Heart left ventricle (tissue), 16 donors: ENCODE measurements at regions not wholly inside any gene's neighbourhood (a gene's known extent, or its start where the extent isn't known, plus 50 kb on each side); places are given as distances from the start of the nearest gene placed in this dataset.

Source experiments
- ATAC-seq, 4 donors: fragments of 200-7000 bp; cut with Tn5 transposase; one replicate each; pipeline ENCODE4 v1.9.1; 2020 to 2022; ENCODE audit warnings: moderate library complexity in 4 of 4, mild to moderate bottlenecking in 3 of 4, moderate number of reproducible peaks in 1 of 4
- DNase-seq, 5 donors: peaks; one replicate each; pipeline ENCODE4 v3.0.0-alpha.2; 2020
- H3K27ac ChIP-seq, 12 donors: fragments of 200-600 bp; sonication (generic) in 4 of 12; one replicate each; pipeline versions ENCODE4 v1.5.0 to v1.8.0; 2016 to 2022; ENCODE audit warnings: mild to moderate bottlenecking in 2 of 12
- H3K27me3 ChIP-seq, 9 donors: fragments of 200-600 bp; sonication (generic) in 2 of 9; one replicate each; pipeline versions ENCODE4 v1.5.1 to v1.8.0; 2016 to 2022; ENCODE audit warnings: mild to moderate bottlenecking in 3 of 9
- H3K36me3 ChIP-seq, 9 donors: fragments of 200-600 bp; sonication (generic) in 2 of 9; one replicate each; pipeline versions ENCODE4 v1.5.0 to v1.8.0; 2018 to 2022; ENCODE audit warnings: mild to moderate bottlenecking in 2 of 9
- H3K4me1 ChIP-seq, 12 donors: fragments of 200-600 bp; sonication (generic) in 4 of 12; one replicate each; pipeline versions ENCODE4 v1.5.0 to v1.8.0; 2016 to 2022; ENCODE audit warnings: mild to moderate bottlenecking in 3 of 12
- H3K4me3 ChIP-seq, 12 donors: fragments of 200-600 bp; sonication (generic) in 4 of 12; one replicate each; pipeline versions ENCODE4 v1.5.0 to v1.8.0; 2017 to 2022; ENCODE audit warnings: mild to moderate bottlenecking in 9 of 12, moderate library complexity in 4 of 12
- H3K9me3 ChIP-seq, 12 donors: fragments of 200-600 bp; sonication (generic) in 4 of 12; one replicate each; pipeline versions ENCODE4 v1.5.0 to v1.8.0; 2016 to 2022; ENCODE audit warnings: mild to moderate bottlenecking in 1 of 12
- CTCF ChIP-seq, 12 donors: fragments of 200-600 bp; sonication (generic) in 4 of 12; IDR thresholded peaks; one replicate each; pipeline versions ENCODE4 v1.5.0 to v1.8.0; 2018 to 2022; ENCODE audit warnings: antibody characterized with exemption in 12 of 12, mild to moderate bottlenecking in 5 of 12
- POLR2A ChIP-seq, 2 donors: fragments of 450-650 bp; IDR thresholded peaks; one replicate each; pipeline ENCODE4 v1.6.1; 2017; ENCODE audit warnings: antibody characterized with exemption in 2 of 2, mild to moderate bottlenecking in 2 of 2, moderate library complexity in 2 of 2
- WGBS, 4 donors: extraction: QIAGEN DNeasy Blood & Tissue Kit in 2 of 4; methylation state at CpG; one replicate each; pipeline versions ENCODE4 v1.1.5 to v1.1.7; 2013 to 2018; 5-methylcytosine and 5-hydroxymethylcytosine counted together
- intact Hi-C, 10 donors: fragments of 100-400 bp; cut with DNase I; formaldehyde crosslinking; loops; one replicate each; pipeline versions ENCODE4 v1.11.1 to v1.14.2; 2022
- donor health status: ischemic (EF 13 %, LVEDD 7.1; RV severe dilation, severe dysfunction).
- donor health status: healthy with polysubstance abuse.
- donor health status: DM: no; HTN: yes; CAD: no.
- donor health status: DM: no; HTN: no; CAD: no.
- donor health status: ischemic (EF 25% LVEDD 6.9; RV normal size, moderate dysfunction).
- donor health status: ischemic (EF 25% LVEDD 5.7; RV mildly dilated, moderate dysfunction).
- donor health status: healthy.
- donor health status: DM: yes; HTN: yes; CAD: no.
- donor health status: ischemic (EF 35%, LVEDD 5.7; RV mildly dilated, moderate dysfunction).
- donor health status: nonischemic (EF 11% LVEDD 7.7; RV severe dilation, severe dysfunction).
- donor health status: DM: yes; HTN: yes; CAD: no.
- donor health status: PGD.
- donor health status: ischemic (EF 29% LVEDD 5.4; RV normal size, mild dysfunction).
- donor health status: nonischemic (EF 23%, LVEDD 6.1; RV moderate dilation, normal function).

DNA sequence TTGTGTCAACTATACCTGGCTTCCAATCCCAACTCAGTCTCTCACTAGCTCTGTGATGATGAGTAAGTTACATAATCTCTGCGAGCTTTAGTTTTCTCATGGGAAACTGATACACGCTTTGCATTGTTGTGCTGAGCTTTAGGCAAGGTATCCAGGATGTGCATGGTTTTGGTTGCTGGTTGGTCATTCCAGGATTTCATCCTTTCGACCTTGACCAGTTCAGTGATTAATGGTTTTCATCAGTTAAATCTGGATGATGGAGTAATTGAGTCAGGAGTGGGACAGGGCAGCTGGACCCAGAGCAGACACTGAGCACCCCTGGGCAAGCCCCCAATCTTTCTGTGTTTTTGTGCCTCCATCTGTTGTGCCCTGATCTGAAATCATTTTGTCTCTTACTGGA is 417.3 kb upstream of the CADM1 start:
- WGBS, 4 donors = 68 to 77% (median 70%) methylated on average over 3 of the region's 3 CpGs
- H3K36me3 ChIP-seq = no peaks in the 10 kb centered on the region
- no peak overlapping the region for H3K4me3 ChIP-seq
- no peak overlapping the region for H3K27ac ChIP-seq
- no peak for TF ChIP-seq CTCF (IDR thresholded peaks at IDR 0.05)
- no peak for TF ChIP-seq POLR2A (IDR thresholded peaks at IDR 0.05)
- no peak for DNase-seq
- H3K27me3 ChIP-seq = peaks cover 0 to 6% (median 0%) of the 10 kb centered on the region in 9 donors
- no peak for ATAC-seq
- peaks cover 0 to 15% (median 0%) of the 10 kb centered on the region in 12 donors for H3K4me1 ChIP-seq
- no peaks in the 10 kb centered on the region for H3K9me3 ChIP-seq
- intact Hi-C loops = no loop called here

DNA sequence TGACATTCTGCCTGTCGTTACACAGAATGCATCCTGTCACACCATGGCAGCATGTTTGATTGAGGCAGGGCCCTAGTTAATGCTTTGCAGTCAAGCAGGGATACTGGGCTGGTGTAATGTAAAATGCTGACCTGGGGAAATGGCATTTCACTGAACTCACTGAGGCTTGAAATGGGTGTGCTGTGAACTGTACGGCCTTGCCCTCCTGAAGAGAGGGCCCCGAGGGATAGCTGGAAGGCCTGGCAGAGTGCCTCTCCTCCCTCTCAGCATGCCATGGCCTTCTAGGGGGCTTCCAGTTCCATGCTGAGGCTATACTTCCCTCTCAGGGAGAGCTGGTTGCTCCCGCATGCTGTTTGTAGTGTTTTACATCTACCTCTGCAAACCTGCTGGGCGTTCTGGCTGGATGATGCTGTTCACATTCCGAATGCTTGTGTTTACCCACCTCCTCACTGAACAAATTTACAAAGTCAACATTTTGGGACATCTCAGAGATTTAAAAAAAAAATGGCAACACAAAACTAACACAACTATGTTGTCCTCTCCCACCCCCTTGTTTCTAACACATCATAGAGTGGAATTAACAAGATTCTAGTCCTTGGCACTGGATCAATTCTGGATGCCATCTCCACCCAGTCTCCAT is 416.7 kb upstream of the CADM1 start:
- Histone ChIP-seq H3K27me3 (peaks cover 0 to 6% (median 0%) of the 10 kb centered on the region in 9 donors), H3K27ac (no peak overlapping the region), H3K4me1 (peaks cover 0 to 15% (median 0%) of the 10 kb centered on the region in 12 donors), H3K9me3 (no peaks in the 10 kb centered on the region), H3K36me3 (no peaks in the 10 kb centered on the region), H3K4me3 (no peak overlapping the region)
- WGBS, 4 donors = 77 to 80% (median 79%) methylated on average over 5 to 6 of the region's 6 CpGs
- DNase-seq = no peak
- ATAC-seq = no peak
- TF ChIP-seq CTCF (IDR thresholded peaks at IDR 0.05) (no peak), POLR2A (IDR thresholded peaks at IDR 0.05) (no peak)
- intact Hi-C loops = no loop called here

GRCh38 chr11:115920092-115920461 is 415.9 kb upstream of the CADM1 start:
- DNase-seq (no peak), ATAC-seq (no peak)
- H3K4me3 ChIP-seq = no peak overlapping the region
- H3K36me3 ChIP-seq = no peaks in the 10 kb centered on the region
- intact Hi-C loops = no loop called here
- no peak for TF ChIP-seq POLR2A (IDR thresholded peaks at IDR 0.05)
- TF ChIP-seq CTCF (IDR thresholded peaks at IDR 0.05) = no peak
- no peak overlapping the region for H3K27ac ChIP-seq
- no peaks in the 10 kb centered on the region for H3K9me3 ChIP-seq
- peaks cover 0 to 15% (median 0%) of the 10 kb centered on the region in 12 donors for H3K4me1 ChIP-seq
- 29 to 59% (median 37%) methylated on average over 1 of the region's 1 CpG for WGBS, 4 donors
- peaks cover 0 to 6% (median 0%) of the 10 kb centered on the region in 9 donors for H3K27me3 ChIP-seq

GRCh38 chr11:115919341-115920091 is 415.3 kb upstream of the CADM1 start:
- Histone ChIP-seq H3K9me3 (no peaks in the 10 kb centered on the region), H3K36me3 (no peaks in the 10 kb centered on the region), H3K27ac (peak overlapping the region in 1 of 12 donors; percentile 18), H3K27me3 (peaks cover 0 to 6% (median 0%) of the 10 kb centered on the region in 9 donors), H3K4me1 (peaks cover 0 to 15% (median 0%) of the 10 kb centered on the region in 12 donors), H3K4me3 (no peak overlapping the region)
- TF ChIP-seq POLR2A (IDR thresholded peaks at IDR 0.05) = no peak
- no peak for DNase-seq
- ATAC-seq = peak in 3 of 4 donors; percentile 62 to 82 (median 75)
- intact Hi-C loops = no loop called here
- 57 to 64% (median 62%) methylated on average over 4 of the region's 4 CpGs for WGBS, 4 donors
